ENCODE measurements at regions not wholly inside any gene's neighbourhood (a gene's known extent, or its start where the extent isn't known, plus 50 kb on each side); places are given as distances from the start of the nearest gene placed in this dataset.
"Not testable (repeated sequence)": the region's sequence is repeated elsewhere in the genome, so short reads cannot be mapped to it uniquely, and the experiment has no call there.

GRCh38 chr14:27750114-27750513 lies 1016.5 kb upstream of the FOXG1 start:
- TF ChIP-seq ZNF274 (IDR thresholded peaks at IDR 0.05; ENCODE audit: low read depth, low read length) (no peak), SUZ12 (IDR thresholded peaks at IDR 0.05; ENCODE audit: extremely low read depth, insufficient read depth, insufficient read length) (no peak)
- H3K4me3 ChIP-seq (ENCODE audit: insufficient read length, low read depth): no peak overlapping the region
- no peak overlapping the region for H3K9ac ChIP-seq (ENCODE audit: insufficient read length, low read depth)
- H3K27me3 ChIP-seq (ENCODE audit: insufficient read depth, insufficient read length): no peaks in the 10 kb centered on the region
- H3K4me1 ChIP-seq (ENCODE audit: insufficient read depth, insufficient read length): no peaks in the 10 kb centered on the region
- no peak for DNase-seq (ENCODE audit: low read depth, low spot score)
- no peaks in the 10 kb centered on the region for H3K9me3 ChIP-seq (ENCODE audit: insufficient read depth, low read length)
- H3K36me3 ChIP-seq (ENCODE audit: insufficient read depth, insufficient read length, low read length): no peaks in the 10 kb centered on the region

- DNase-seq (ENCODE audit: low read depth, low spot score); H3K4me1 ChIP-seq (ENCODE audit: insufficient read depth, insufficient read length); H3K36me3 ChIP-seq (ENCODE audit: insufficient read depth, insufficient read length, low read length); H3K27me3 ChIP-seq (ENCODE audit: insufficient read depth, insufficient read length); H3K9me3 ChIP-seq (ENCODE audit: insufficient read depth, low read length); H3K4me3 ChIP-seq (ENCODE audit: insufficient read length, low read depth); H3K9ac ChIP-seq (ENCODE audit: insufficient read length, low read depth): not testable (repeated sequence)
Observed at GRCh38 chr14:27757642-27758041, 1008.9 kb upstream of the FOXG1 start.

GRCh38 chr14:27760367-27760766 lies 1006.2 kb upstream of the FOXG1 start:
- not testable (repeated sequence) for H3K9me3 ChIP-seq (ENCODE audit: insufficient read depth, low read length); H3K4me1 ChIP-seq (ENCODE audit: insufficient read depth, insufficient read length); DNase-seq (ENCODE audit: low read depth, low spot score); H3K9ac ChIP-seq (ENCODE audit: insufficient read length, low read depth); H3K4me3 ChIP-seq (ENCODE audit: insufficient read length, low read depth); H3K36me3 ChIP-seq (ENCODE audit: insufficient read depth, insufficient read length, low read length); H3K27me3 ChIP-seq (ENCODE audit: insufficient read depth, insufficient read length)

GRCh38 chr14:27799066-27800028 lies 967.2 kb upstream of the FOXG1 start:
- H3K4me1 ChIP-seq (ENCODE audit: insufficient read depth, insufficient read length); H3K36me3 ChIP-seq (ENCODE audit: insufficient read depth, insufficient read length, low read length); DNase-seq (ENCODE audit: low read depth, low spot score); H3K9ac ChIP-seq (ENCODE audit: insufficient read length, low read depth); H3K27me3 ChIP-seq (ENCODE audit: insufficient read depth, insufficient read length); H3K4me3 ChIP-seq (ENCODE audit: insufficient read length, low read depth); H3K9me3 ChIP-seq (ENCODE audit: insufficient read depth, low read length): not testable (repeated sequence)

- not testable (repeated sequence) for H3K4me1 ChIP-seq (ENCODE audit: insufficient read depth, insufficient read length); H3K4me3 ChIP-seq (ENCODE audit: insufficient read length, low read depth); H3K9me3 ChIP-seq (ENCODE audit: insufficient read depth, low read length); H3K36me3 ChIP-seq (ENCODE audit: insufficient read depth, insufficient read length, low read length); H3K9ac ChIP-seq (ENCODE audit: insufficient read length, low read depth); DNase-seq (ENCODE audit: low read depth, low spot score); H3K27me3 ChIP-seq (ENCODE audit: insufficient read depth, insufficient read length)
Observed at GRCh38 chr14:27817746-27818430, 948.7 kb upstream of the FOXG1 start.

GRCh38 chr14:27826149-27826548 lies 940.4 kb upstream of the FOXG1 start:
- H3K9ac ChIP-seq (ENCODE audit: insufficient read length, low read depth); H3K27me3 ChIP-seq (ENCODE audit: insufficient read depth, insufficient read length); H3K9me3 ChIP-seq (ENCODE audit: insufficient read depth, low read length); H3K4me1 ChIP-seq (ENCODE audit: insufficient read depth, insufficient read length); H3K36me3 ChIP-seq (ENCODE audit: insufficient read depth, insufficient read length, low read length); DNase-seq (ENCODE audit: low read depth, low spot score); H3K4me3 ChIP-seq (ENCODE audit: insufficient read length, low read depth): not testable (repeated sequence)

GRCh38 chr14:27831978-27832377 lies 934.6 kb upstream of the FOXG1 start:
- not testable (repeated sequence) for DNase-seq (ENCODE audit: low read depth, low spot score); H3K9me3 ChIP-seq (ENCODE audit: insufficient read depth, low read length); H3K27me3 ChIP-seq (ENCODE audit: insufficient read depth, insufficient read length); H3K9ac ChIP-seq (ENCODE audit: insufficient read length, low read depth); H3K4me3 ChIP-seq (ENCODE audit: insufficient read length, low read depth); H3K36me3 ChIP-seq (ENCODE audit: insufficient read depth, insufficient read length, low read length); H3K4me1 ChIP-seq (ENCODE audit: insufficient read depth, insufficient read length)

GRCh38 chr14:27833001-27833400 lies 933.6 kb upstream of the FOXG1 start:
- H3K9me3 ChIP-seq (ENCODE audit: insufficient read depth, low read length): not testable (repeated sequence)

More at GRCh38 chr14:27833001-27833400, 933.6 kb upstream of the FOXG1 start:
- not testable (repeated sequence) for H3K4me3 ChIP-seq (ENCODE audit: insufficient read length, low read depth); H3K4me1 ChIP-seq (ENCODE audit: insufficient read depth, insufficient read length); H3K36me3 ChIP-seq (ENCODE audit: insufficient read depth, insufficient read length, low read length); DNase-seq (ENCODE audit: low read depth, low spot score); H3K27me3 ChIP-seq (ENCODE audit: insufficient read depth, insufficient read length); H3K9ac ChIP-seq (ENCODE audit: insufficient read length, low read depth)
